Activated naive CD8-positive, alpha-beta T cell treated with anti-CD3 and anti-CD28 coated beads, Interleukin-2, amount 10 ng/mL, durations not matched to agents 7 days and 5 days (primary cell): ENCODE measurements at regions not wholly inside any gene's neighbourhood (a gene's known extent, or its start where the extent isn't known, plus 50 kb on each side); places are given as distances from the start of the nearest gene placed in this dataset.

ENCODE experiments used
- ATAC-seq: fragments of 150-1000 bp; cut with Tn5 transposase; one replicate; pipeline ENCODE4 v1.10.0; 2021; ENCODE audit warnings: low read depth, moderate library complexity
- POLR2A ChIA-PET: fragments of 350-600 bp; sonication (Branson Sonifier 250); formaldehyde crosslinking; loops from one replicate; lab custom pipeline; 2021; ENCODE audit warnings: antibody characterized with exemption; lab: Charles Lee
- DNase-seq: peaks from one replicate; pipeline ENCODE4 v3.0.0; 2021
- H3K27ac Mint-ChIP-seq: one replicate; pipeline ENCODE4 v1.8.0; 2022; ENCODE audit warnings: mild to moderate bottlenecking, mixed read lengths
- H3K27me3 Mint-ChIP-seq: one replicate; pipeline ENCODE4 v1.8.0; 2022; ENCODE audit warnings: mild to moderate bottlenecking, moderate library complexity, mixed read lengths
- H3K36me3 Mint-ChIP-seq: one replicate; pipeline ENCODE4 v1.8.0; 2021; ENCODE audit warnings: mild to moderate bottlenecking, mixed read lengths
- H3K4me1 Mint-ChIP-seq: one replicate; pipeline ENCODE4 v1.8.0; 2021; ENCODE audit warnings: mixed read lengths
- H3K4me3 Mint-ChIP-seq: one replicate; pipeline ENCODE4 v1.8.0; 2022; ENCODE audit warnings: mild to moderate bottlenecking, moderate library complexity, mixed read lengths
- H3K9me3 Mint-ChIP-seq: one replicate; pipeline ENCODE4 v1.8.0; 2021; ENCODE audit warnings: mixed read lengths

GRCh38 chr10:121332829-121333765 is 265.1 kb downstream of the FGFR2 start:
- DNase-seq (no peak), ATAC-seq (no peak)
- Mint-ChIP-seq H3K9me3 (no peaks in the 10 kb centered on the region), H3K4me3 (no peak overlapping the region), H3K27ac (no peak overlapping the region), H3K27me3 (no peaks in the 10 kb centered on the region), H3K36me3 (no peaks in the 10 kb centered on the region), H3K4me1 (no peaks in the 10 kb centered on the region)
- POLR2A ChIA-PET, result no interaction called here

GRCh38 chr10:121335386-121335925 is 262.8 kb downstream of the FGFR2 start:
- Mint-ChIP-seq H3K4me1 (no peaks in the 10 kb centered on the region), H3K9me3 (no peaks in the 10 kb centered on the region), H3K27ac (no peak overlapping the region), H3K36me3 (no peaks in the 10 kb centered on the region), H3K4me3 (no peak overlapping the region), H3K27me3 (no peaks in the 10 kb centered on the region)
- POLR2A ChIA-PET, result no interaction called here
- ATAC-seq (no peak), DNase-seq (no peak)

GRCh38 chr10:121337427-121337826 is 260.8 kb downstream of the FGFR2 start:
- no peaks in the 10 kb centered on the region for H3K9me3 Mint-ChIP-seq
- POLR2A ChIA-PET, result no interaction called here
- no peaks in the 10 kb centered on the region for H3K36me3 Mint-ChIP-seq
- H3K27ac Mint-ChIP-seq, result no peak overlapping the region
- H3K4me3 Mint-ChIP-seq, result no peak overlapping the region
- H3K27me3 Mint-ChIP-seq, result no peaks in the 10 kb centered on the region
- ATAC-seq (no peak), DNase-seq (no peak)
- no peaks in the 10 kb centered on the region for H3K4me1 Mint-ChIP-seq

GRCh38 chr10:121338206-121338980 is 259.9 kb downstream of the FGFR2 start:
- POLR2A ChIA-PET, result no interaction called here
- ATAC-seq (no peak), DNase-seq (no peak)
- H3K27me3 Mint-ChIP-seq, result no peaks in the 10 kb centered on the region
- no peak overlapping the region for H3K27ac Mint-ChIP-seq
- no peaks in the 10 kb centered on the region for H3K36me3 Mint-ChIP-seq
- no peak overlapping the region for H3K4me3 Mint-ChIP-seq
- H3K9me3 Mint-ChIP-seq, result peaks cover 3% of the 10 kb centered on the region
- no peaks in the 10 kb centered on the region for H3K4me1 Mint-ChIP-seq

- Mint-ChIP-seq H3K27me3 (no peaks in the 10 kb centered on the region), H3K36me3 (no peaks in the 10 kb centered on the region), H3K27ac (no peak overlapping the region), H3K4me1 (no peaks in the 10 kb centered on the region), H3K9me3 (peaks cover 3% of the 10 kb centered on the region), H3K4me3 (no peak overlapping the region)
- POLR2A ChIA-PET, result no interaction called here
- DNase-seq, result no peak
- ATAC-seq, result no peak
These were observed 259.1 kb downstream of the FGFR2 start for GRCh38 chr10:121339114-121339513.

- no peak overlapping the region for H3K4me3 Mint-ChIP-seq
- peaks cover 5% of the 10 kb centered on the region for H3K9me3 Mint-ChIP-seq
- H3K27ac Mint-ChIP-seq, result no peak overlapping the region
- ATAC-seq (no peak), DNase-seq (no peak)
- POLR2A ChIA-PET, result no interaction called here
- H3K27me3 Mint-ChIP-seq, result no peaks in the 10 kb centered on the region
- no peaks in the 10 kb centered on the region for H3K4me1 Mint-ChIP-seq
- H3K36me3 Mint-ChIP-seq, result no peaks in the 10 kb centered on the region
These were observed 257.9 kb downstream of the FGFR2 start for GRCh38 chr10:121340271-121340831.

GRCh38 chr10:121351540-121351939 is 246.7 kb downstream of the FGFR2 start:
- DNase-seq (no peak), ATAC-seq (no peak)
- H3K4me1 Mint-ChIP-seq, result no peaks in the 10 kb centered on the region
- POLR2A ChIA-PET, result no interaction called here
- H3K9me3 Mint-ChIP-seq, result peaks cover 4% of the 10 kb centered on the region
- H3K27me3 Mint-ChIP-seq, result no peaks in the 10 kb centered on the region
- H3K36me3 Mint-ChIP-seq, result no peaks in the 10 kb centered on the region
- no peak overlapping the region for H3K4me3 Mint-ChIP-seq
- no peak overlapping the region for H3K27ac Mint-ChIP-seq

- H3K27ac Mint-ChIP-seq, result no peak overlapping the region
- no peaks in the 10 kb centered on the region for H3K36me3 Mint-ChIP-seq
- H3K9me3 Mint-ChIP-seq, result peaks cover 4% of the 10 kb centered on the region
- no peak overlapping the region for H3K4me3 Mint-ChIP-seq
- ATAC-seq, result no peak
- no peak for DNase-seq
- no peaks in the 10 kb centered on the region for H3K4me1 Mint-ChIP-seq
- POLR2A ChIA-PET, result no interaction called here
- no peaks in the 10 kb centered on the region for H3K27me3 Mint-ChIP-seq
These were observed 245.9 kb downstream of the FGFR2 start for GRCh38 chr10:121352231-121352855.

GRCh38 chr10:121355161-121355560 is 243.1 kb downstream of the FGFR2 start:
- no peaks in the 10 kb centered on the region for H3K4me1 Mint-ChIP-seq
- H3K4me3 Mint-ChIP-seq, result no peak overlapping the region
- no peaks in the 10 kb centered on the region for H3K27me3 Mint-ChIP-seq
- H3K36me3 Mint-ChIP-seq, result no peaks in the 10 kb centered on the region
- ATAC-seq, result no peak
- POLR2A ChIA-PET, result no interaction called here
- no peak for DNase-seq
- peaks cover 4% of the 10 kb centered on the region for H3K9me3 Mint-ChIP-seq
- H3K27ac Mint-ChIP-seq, result no peak overlapping the region

GRCh38 chr10:121356183-121356582 is 242.1 kb downstream of the FGFR2 start:
- peaks cover 4% of the 10 kb centered on the region for H3K9me3 Mint-ChIP-seq
- DNase-seq (no peak), ATAC-seq (no peak)
- no peak overlapping the region for H3K27ac Mint-ChIP-seq
- POLR2A ChIA-PET, result interaction anchor here (0.6 kb wide), 1 partner anchor 125 kb away, joined by 5 read pairs; no protein-coding TSS in a partner anchor
- H3K4me3 Mint-ChIP-seq, result no peak overlapping the region
- no peaks in the 10 kb centered on the region for H3K36me3 Mint-ChIP-seq
- H3K4me1 Mint-ChIP-seq, result no peaks in the 10 kb centered on the region
- no peaks in the 10 kb centered on the region for H3K27me3 Mint-ChIP-seq

GRCh38 chr10:121357401-121357800 is 240.8 kb downstream of the FGFR2 start:
- no peak overlapping the region for H3K27ac Mint-ChIP-seq
- DNase-seq, result no peak
- H3K9me3 Mint-ChIP-seq, result peaks cover 2% of the 10 kb centered on the region
- no peak for ATAC-seq
- no peaks in the 10 kb centered on the region for H3K36me3 Mint-ChIP-seq
- no peak overlapping the region for H3K4me3 Mint-ChIP-seq
- POLR2A ChIA-PET, result no interaction called here
- no peaks in the 10 kb centered on the region for H3K27me3 Mint-ChIP-seq
- H3K4me1 Mint-ChIP-seq, result no peaks in the 10 kb centered on the region

GRCh38 chr10:121362026-121362425 is 236.2 kb downstream of the FGFR2 start:
- H3K4me1 Mint-ChIP-seq, result no peaks in the 10 kb centered on the region
- POLR2A ChIA-PET, result no interaction called here
- no peaks in the 10 kb centered on the region for H3K9me3 Mint-ChIP-seq
- no peaks in the 10 kb centered on the region for H3K36me3 Mint-ChIP-seq
- no peak for DNase-seq
- ATAC-seq, result no peak
- H3K27ac Mint-ChIP-seq, result no peak overlapping the region
- H3K4me3 Mint-ChIP-seq, result no peak overlapping the region
- no peaks in the 10 kb centered on the region for H3K27me3 Mint-ChIP-seq

GRCh38 chr10:121365566-121365965 is 232.7 kb downstream of the FGFR2 start:
- no peak for ATAC-seq
- no peaks in the 10 kb centered on the region for H3K36me3 Mint-ChIP-seq
- H3K27me3 Mint-ChIP-seq, result no peaks in the 10 kb centered on the region
- H3K9me3 Mint-ChIP-seq, result no peaks in the 10 kb centered on the region
- POLR2A ChIA-PET, result no interaction called here
- H3K27ac Mint-ChIP-seq, result no peak overlapping the region
- H3K4me1 Mint-ChIP-seq, result no peaks in the 10 kb centered on the region
- H3K4me3 Mint-ChIP-seq, result no peak overlapping the region
- DNase-seq, result no peak
